Natural killer cell (primary cell): ENCODE measurements at regions not wholly inside any gene's neighbourhood (a gene's known extent, or its start where the extent isn't known, plus 50 kb on each side); places are given as distances from the start of the nearest gene placed in this dataset.

Source experiments
- ATAC-seq, 3 donors: fragments of 150-1000 bp in 2 of 3; fragments of 200-7000 bp in 1 of 3; cut with Tn5 transposase; 1 replicate in 1 of 3; 2 replicates in 2 of 3; pipeline ENCODE4 v1.10.0; 2021; ENCODE audit warnings: mild to moderate bottlenecking in 2 of 3, moderate library complexity in 2 of 3
- DNase-seq, 2 donors: peaks; one replicate each; pipeline versions ENCODE4 v3.0.0 to v3.0.0-alpha.2; 2013 to 2021; ENCODE audit warnings: mixed read lengths in 1 of 2
- H3K27ac ChIP-seq: one replicate; pipeline ENCODE4 v1.5.1; 2013; ENCODE audit warnings: mild to moderate bottlenecking, low read length
- H3K27me3 ChIP-seq: one replicate; pipeline ENCODE4 v1.6.1; 2013; ENCODE audit warnings: low read length; ENCODE audit not compliant: control insufficient read depth, insufficient read depth
- H3K36me3 ChIP-seq: one replicate; pipeline ENCODE4 v1.6.1; 2013; ENCODE audit warnings: low read length; ENCODE audit not compliant: control insufficient read depth, insufficient read depth
- H3K4me1 ChIP-seq: one replicate; pipeline ENCODE4 v1.6.1; 2013; ENCODE audit warnings: low read length; ENCODE audit not compliant: control insufficient read depth, insufficient read depth
- H3K4me3 ChIP-seq: one replicate; pipeline ENCODE4 v1.5.1; 2013; ENCODE audit warnings: low read length
- H3K9me3 ChIP-seq: one replicate; pipeline ENCODE4 v1.6.1; 2013; ENCODE audit warnings: low read length; ENCODE audit not compliant: control insufficient read depth, insufficient read depth
- H3K27ac Mint-ChIP-seq, 2 donors: one replicate each; pipeline ENCODE4 v1.8.0; 2022; ENCODE audit warnings: mild to moderate bottlenecking in 2 of 2, mixed read lengths in 2 of 2, moderate library complexity in 1 of 2
- H3K27me3 Mint-ChIP-seq, 2 donors: one replicate each; pipeline ENCODE4 v1.8.0; 2022; ENCODE audit warnings: low read depth in 2 of 2, mixed read lengths in 2 of 2
- H3K36me3 Mint-ChIP-seq: one replicate; pipeline ENCODE4 v1.8.0; 2022; ENCODE audit warnings: mixed read lengths
- H3K4me1 Mint-ChIP-seq, 2 donors: one replicate each; pipeline ENCODE4 v1.8.0; 2022; ENCODE audit warnings: mixed read lengths in 2 of 2
- H3K4me3 Mint-ChIP-seq: one replicate; pipeline ENCODE4 v1.8.0; 2022; ENCODE audit warnings: mild to moderate bottlenecking, moderate library complexity, mixed read lengths
- H3K9me3 Mint-ChIP-seq, 2 donors: one replicate each; pipeline ENCODE4 v1.8.0; 2022; ENCODE audit warnings: mixed read lengths in 2 of 2
- CTCF ChIP-seq: fragments of 200-600 bp; IDR thresholded peaks from one replicate; pipeline ENCODE4 v1.8.0; 2022; ENCODE audit warnings: antibody characterized with exemption
- WGBS: methylation state at CpG from one replicate; pipeline ENCODE4 v1.1.7; 2013; ENCODE audit warnings: missing lambda C conversion rate; ENCODE audit not compliant: insufficient coverage; 5-methylcytosine and 5-hydroxymethylcytosine counted together
- intact Hi-C: fragments of 100-400 bp; cut with micrococcal nuclease; formaldehyde crosslinking; loops from one replicate; pipeline ENCODE4 v1.14.2; 2022

- no peak overlapping the region for H3K4me3 ChIP-seq
- 73% methylated on average over 3 of the region's 3 CpGs for WGBS
- no peaks in the 10 kb centered on the region for H3K36me3 ChIP-seq
- no peak for ATAC-seq
- peaks cover 4% of the 10 kb centered on the region for H3K9me3 ChIP-seq
- DNase-seq: no peak
- H3K27me3 ChIP-seq: no peaks in the 10 kb centered on the region
- no peak overlapping the region for H3K27ac ChIP-seq
- TF ChIP-seq CTCF: no peak
- intact Hi-C loops: no loop called here
- H3K4me1 Mint-ChIP-seq: no peaks in the 10 kb centered on the region
- H3K4me3 Mint-ChIP-seq: no peak overlapping the region
- peaks cover 10% of the 10 kb centered on the region for H3K36me3 Mint-ChIP-seq
- H3K4me1 ChIP-seq: no peaks in the 10 kb centered on the region
- H3K27me3 Mint-ChIP-seq: no peaks in the 10 kb centered on the region
- no peak overlapping the region for H3K27ac Mint-ChIP-seq
- H3K9me3 Mint-ChIP-seq: peaks cover 18 to 19% of the 10 kb centered on the region in 2 donors
Measured at GRCh38 chr2:162989507-162989906, 150.9 kb upstream of the KCNH7 start.

- no peak for TF ChIP-seq CTCF
- Histone ChIP-seq H3K9me3 (peaks cover 2% of the 10 kb centered on the region), H3K27me3 (no peaks in the 10 kb centered on the region), H3K4me1 (no peaks in the 10 kb centered on the region), H3K4me3 (no peak overlapping the region), H3K36me3 (no peaks in the 10 kb centered on the region), H3K27ac (no peak overlapping the region)
- intact Hi-C loops: no loop called here
- no peaks in the 10 kb centered on the region for H3K36me3 Mint-ChIP-seq
- no CpG with 5 or more reads among the region's 2 CpGs for WGBS
- ATAC-seq: no peak
- no peak for DNase-seq
- H3K4me3 Mint-ChIP-seq: no peak overlapping the region
- peaks cover 2 to 8% of the 10 kb centered on the region in 2 donors for H3K9me3 Mint-ChIP-seq
- H3K27me3 Mint-ChIP-seq: no peaks in the 10 kb centered on the region
- no peaks in the 10 kb centered on the region for H3K4me1 Mint-ChIP-seq
- H3K27ac Mint-ChIP-seq: no peak overlapping the region
Measured at GRCh38 chr2:162974771-162975170, 136.2 kb upstream of the KCNH7 start.

GRCh38 chr2:162972383-162972782, 133.8 kb upstream of the KCNH7 start:
- Mint-ChIP-seq H3K36me3 (no peaks in the 10 kb centered on the region), H3K4me1 (no peaks in the 10 kb centered on the region), H3K27me3 (no peaks in the 10 kb centered on the region), H3K4me3 (no peak overlapping the region), H3K27ac (no peak overlapping the region), H3K9me3 (peaks cover 2 to 7% of the 10 kb centered on the region in 2 donors)
- Histone ChIP-seq H3K27ac (no peak overlapping the region), H3K36me3 (no peaks in the 10 kb centered on the region), H3K4me3 (no peak overlapping the region), H3K4me1 (no peaks in the 10 kb centered on the region), H3K9me3 (peaks cover 2% of the 10 kb centered on the region), H3K27me3 (no peaks in the 10 kb centered on the region)
- WGBS: no CpG with 5 or more reads among the region's 1 CpG
- ATAC-seq: no peak
- no peak for DNase-seq
- intact Hi-C loops: no loop called here
- no peak for TF ChIP-seq CTCF

DNA sequence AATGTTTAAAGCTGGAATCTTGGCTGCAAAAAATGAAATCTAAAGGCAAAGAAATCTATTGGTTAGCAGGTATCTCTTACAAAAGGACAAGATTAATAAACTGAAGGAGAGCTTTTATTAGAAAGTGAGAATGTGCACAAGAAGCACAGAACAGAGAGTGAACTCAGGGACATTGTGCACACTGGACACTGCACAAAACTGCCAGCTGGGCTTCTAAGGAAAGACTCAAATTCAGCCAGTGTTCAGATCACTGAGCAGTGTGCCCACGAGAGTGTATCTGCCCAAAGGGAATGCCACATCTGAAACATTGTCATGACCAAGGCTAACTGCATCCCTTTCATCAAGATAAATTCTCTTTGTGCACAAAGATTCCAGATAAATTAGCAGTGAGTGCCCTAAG, 129.7 kb upstream of the KCNH7 start:
- DNase-seq: no peak
- Mint-ChIP-seq H3K4me1 (no peaks in the 10 kb centered on the region), H3K27ac (no peak overlapping the region), H3K9me3 (peaks cover 6 to 11% of the 10 kb centered on the region in 2 donors), H3K36me3 (peaks cover 8% of the 10 kb centered on the region), H3K4me3 (no peak overlapping the region), H3K27me3 (no peaks in the 10 kb centered on the region)
- ATAC-seq: no peak
- Histone ChIP-seq H3K36me3 (no peaks in the 10 kb centered on the region), H3K27me3 (no peaks in the 10 kb centered on the region), H3K9me3 (peaks cover 2% of the 10 kb centered on the region), H3K4me3 (no peak overlapping the region), H3K27ac (no peak overlapping the region), H3K4me1 (no peaks in the 10 kb centered on the region)
- TF ChIP-seq CTCF: no peak
- WGBS: 0% methylated on average over 1 of the region's 1 CpG
- intact Hi-C loops: no loop called here
